ENCODE measurements at regions not wholly inside any gene's neighbourhood (a gene's known extent, or its start where the extent isn't known, plus 50 kb on each side); places are given as distances from the start of the nearest gene placed in this dataset.

GRCh38 chr18:67933271-67933670 is 416.8 kb upstream of the DSEL start:
- peaks cover 11% of the 10 kb centered on the region; the same call in 1 of the 2 replicates for H3K27me3 ChIP-seq (ENCODE audit: low read depth, low read length)
- no peak overlapping the region for H2AFZ ChIP-seq (ENCODE audit: low read depth, low read length)
- no peaks in the 10 kb centered on the region for H4K20me1 ChIP-seq (ENCODE audit: insufficient read depth, low read length)

GRCh38 chr18:67932271-67932670 is 415.8 kb upstream of the DSEL start:
- Histone ChIP-seq H3K79me2 (ENCODE audit: low read length) (no peaks in the 10 kb centered on the region), H3K9me3 (ENCODE audit: insufficient read depth, low read length) (no peaks in the 10 kb centered on the region), H3K27ac (ENCODE audit: low read length) (no peak overlapping the region), H3K9ac (ENCODE audit: low read length) (no peak overlapping the region), H3K4me3 (ENCODE audit: low read length) (no peak overlapping the region), H3K36me3 (replicated peaks; ENCODE audit: low read depth, low read length) (no peaks in the 10 kb centered on the region), H2AFZ (ENCODE audit: low read depth, low read length) (no peak overlapping the region), H3K4me2 (ENCODE audit: low read length) (peak overlapping the region; percentile 36), H3K27me3 (ENCODE audit: low read depth, low read length) (peaks cover 11% of the 10 kb centered on the region; the same call in 1 of the 2 replicates), H4K20me1 (ENCODE audit: insufficient read depth, low read length) (no peaks in the 10 kb centered on the region), H3K4me1 (ENCODE audit: low read length) (peaks cover 45% of the 10 kb centered on the region)
- TF ChIP-seq CTCF (IDR thresholded peaks at IDR 0.05; ENCODE audit: low read depth, low read length): no peak
- TF ChIP-seq EZH2phosphoT487 (IDR thresholded peaks at IDR 0.05; ENCODE audit: low read depth): no peak

More at GRCh38 chr18:67933271-67933670, 416.8 kb upstream of the DSEL start:
- no peaks in the 10 kb centered on the region for H3K9me3 ChIP-seq (ENCODE audit: insufficient read depth, low read length)
- H3K27ac ChIP-seq (ENCODE audit: low read length): no peak overlapping the region
- TF ChIP-seq EZH2phosphoT487 (IDR thresholded peaks at IDR 0.05; ENCODE audit: low read depth) (no peak), CTCF (IDR thresholded peaks at IDR 0.05; ENCODE audit: low read depth, low read length) (no peak)
- no peak overlapping the region for H3K4me3 ChIP-seq (ENCODE audit: low read length)
- H3K9ac ChIP-seq (ENCODE audit: low read length): no peak overlapping the region
- H3K4me2 ChIP-seq (ENCODE audit: low read length): peak overlapping the region; percentile 36
- H3K4me1 ChIP-seq (ENCODE audit: low read length): peaks cover 45% of the 10 kb centered on the region
- no peaks in the 10 kb centered on the region for H3K36me3 ChIP-seq (replicated peaks; ENCODE audit: low read depth, low read length)
- no peaks in the 10 kb centered on the region for H3K79me2 ChIP-seq (ENCODE audit: low read length)

GRCh38 chr18:67926929-67927864 is 410.7 kb upstream of the DSEL start:
- no peaks in the 10 kb centered on the region for H3K36me3 ChIP-seq (replicated peaks; ENCODE audit: low read depth, low read length)
- TF ChIP-seq EZH2phosphoT487 (IDR thresholded peaks at IDR 0.05; ENCODE audit: low read depth) (no peak), CTCF (IDR thresholded peaks at IDR 0.05; ENCODE audit: low read depth, low read length) (no peak)
- H3K27ac ChIP-seq (ENCODE audit: low read length): no peak overlapping the region
- H3K9me3 ChIP-seq (ENCODE audit: insufficient read depth, low read length): no peaks in the 10 kb centered on the region
- H3K4me2 ChIP-seq (ENCODE audit: low read length): no peak overlapping the region
- no peaks in the 10 kb centered on the region for H3K79me2 ChIP-seq (ENCODE audit: low read length)
- H4K20me1 ChIP-seq (ENCODE audit: insufficient read depth, low read length): no peaks in the 10 kb centered on the region
- H3K4me1 ChIP-seq (ENCODE audit: low read length): peaks cover 6% of the 10 kb centered on the region
- no peak overlapping the region for H3K4me3 ChIP-seq (ENCODE audit: low read length)
- no peak overlapping the region for H2AFZ ChIP-seq (ENCODE audit: low read depth, low read length)
- H3K27me3 ChIP-seq (ENCODE audit: low read depth, low read length): no peaks in the 10 kb centered on the region
- no peak overlapping the region for H3K9ac ChIP-seq (ENCODE audit: low read length)

- Histone ChIP-seq H3K79me2 (ENCODE audit: low read length) (no peaks in the 10 kb centered on the region), H3K36me3 (replicated peaks; ENCODE audit: low read depth, low read length) (no peaks in the 10 kb centered on the region), H3K27ac (ENCODE audit: low read length) (no peak overlapping the region), H3K4me1 (ENCODE audit: low read length) (0 out of 2 replicates have a peak, but pooled peaks cover 2% of the 10 kb centered on the region), H3K4me2 (ENCODE audit: low read length) (no peak overlapping the region), H2AFZ (ENCODE audit: low read depth, low read length) (no peak overlapping the region), H3K27me3 (ENCODE audit: low read depth, low read length) (no peaks in the 10 kb centered on the region), H3K9ac (ENCODE audit: low read length) (no peak overlapping the region), H3K4me3 (ENCODE audit: low read length) (no peak overlapping the region), H3K9me3 (ENCODE audit: insufficient read depth, low read length) (no peaks in the 10 kb centered on the region), H4K20me1 (ENCODE audit: insufficient read depth, low read length) (no peaks in the 10 kb centered on the region)
- TF ChIP-seq CTCF (IDR thresholded peaks at IDR 0.05; ENCODE audit: low read depth, low read length): no peak
- no peak for TF ChIP-seq EZH2phosphoT487 (IDR thresholded peaks at IDR 0.05; ENCODE audit: low read depth)
These were observed 408.1 kb upstream of the DSEL start for GRCh38 chr18:67924656-67925055.

Measured in OCI-LY3 (cell line).